Transverse colon (tissue), 4 donors: ENCODE measurements at regions not wholly inside any gene's neighbourhood (a gene's known extent, or its start where the extent isn't known, plus 50 kb on each side); places are given as distances from the start of the nearest gene placed in this dataset.

ENCODE experiments used
- CTCF ChIP-seq, 5 experiments: fragments of 200-600 bp in 3 of 5; fragments of 450-650 bp in 2 of 5; sonication (generic) in 3 of 5; IDR thresholded peaks; 1 replicate in 2 of 5; 2 replicates in 3 of 5; pipeline ENCODE4 v1.5.1; 2016 to 2017; ENCODE audit warnings: antibody characterized with exemption in 5 of 5, inconsistent platforms in 3 of 5, mild to moderate bottlenecking in 2 of 5, moderate library complexity in 1 of 5
- POLR2A ChIP-seq: fragments of 450-650 bp; IDR thresholded peaks from one replicate; pipeline ENCODE4 v1.6.1; 2016; ENCODE audit warnings: antibody characterized with exemption, mild to moderate bottlenecking, moderate library complexity
- POLR2AphosphoS5 ChIP-seq, 3 donors: sonication (generic); formaldehyde crosslinking; IDR thresholded peaks; one replicate each; pipeline ENCODE4 v1.6.1; 2016; ENCODE audit warnings: antibody characterized with exemption in 3 of 3

- TF ChIP-seq CTCF (IDR thresholded peaks at IDR 0.05) (no peak), POLR2AphosphoS5 (IDR thresholded peaks at IDR 0.05) (no peak), POLR2A (no peak)
Measured at GRCh38 chr12:124207049-124207448, 87.8 kb upstream of the RFLNA start.
